ENCODE measurements at regions not wholly inside any gene's neighbourhood (a gene's known extent, or its start where the extent isn't known, plus 50 kb on each side); places are given as distances from the start of the nearest gene placed in this dataset.
"Not testable (repeated sequence)": the region's sequence is repeated elsewhere in the genome, so short reads cannot be mapped to it uniquely, and the experiment has no call there.

- H2AFZ ChIP-seq (ENCODE audit: low read length) = peak overlapping the region; percentile 16; the same call in 1 of the 2 replicates
- peak overlapping the region; percentile 92 for H3K4me2 ChIP-seq (ENCODE audit: low read depth, low read length)
Observed at GRCh38 chr2:13522917-13523821, 806.4 kb downstream of the TRIB2 start.

GRCh38 chr2:13524492-13524891 is 807.8 kb downstream of the TRIB2 start:
- peak overlapping the region; percentile 78 for H3K9ac ChIP-seq (ENCODE audit: low read length)
- peak overlapping the region; percentile 47 for H2AFZ ChIP-seq (ENCODE audit: low read length)
- H3K27ac ChIP-seq (ENCODE audit: low read length) = peak overlapping the region; percentile 97
- peaks cover 35% of the 10 kb centered on the region for H3F3A ChIP-seq (ENCODE audit: insufficient read depth, low read length)
- H4K20me1 ChIP-seq (ENCODE audit: insufficient read depth, low read length) = no peaks in the 10 kb centered on the region
- no peaks in the 10 kb centered on the region for H3K27me3 ChIP-seq (replicated peaks; ENCODE audit: insufficient read depth, low read length)
- H3K4me2 ChIP-seq (ENCODE audit: low read depth, low read length) = peak overlapping the region; percentile 92
- peak; percentile 67 for DNase-seq
- H3K4me1 ChIP-seq (ENCODE audit: low read length) = peaks cover 35% of the 10 kb centered on the region
- 0 out of 2 replicates have a peak, but pooled peaks cover 2% of the 10 kb centered on the region for H3K79me2 ChIP-seq (ENCODE audit: low read length)
- no peaks in the 10 kb centered on the region for H3K36me3 ChIP-seq (replicated peaks; ENCODE audit: insufficient read depth, low read length)
- H3K4me3 ChIP-seq (ENCODE audit: low read length) = peak overlapping the region; percentile 53
- TF ChIP-seq EZH2phosphoT487 (IDR thresholded peaks at IDR 0.05; ENCODE audit: low read length) (no peak), EZH2 (optimal IDR thresholded peaks at IDR 0.05; ENCODE audit: low read depth, low read length) (no peak)
- H3K9me2 ChIP-seq (replicated peaks; ENCODE audit: insufficient read depth, low read length) = no peaks in the 10 kb centered on the region
- no peaks in the 10 kb centered on the region for H3K9me3 ChIP-seq (replicated peaks; ENCODE audit: insufficient read depth, low read length)

More at GRCh38 chr2:13522917-13523821, 806.4 kb downstream of the TRIB2 start:
- Histone ChIP-seq H3K79me2 (ENCODE audit: low read length) (0 out of 2 replicates have a peak, but pooled peaks cover 2% of the 10 kb centered on the region), H3K9me2 (replicated peaks; ENCODE audit: insufficient read depth, low read length) (no peaks in the 10 kb centered on the region), H3K27ac (ENCODE audit: low read length) (peak overlapping the region; percentile 97), H3K4me1 (ENCODE audit: low read length) (peaks cover 35% of the 10 kb centered on the region), H3F3A (ENCODE audit: insufficient read depth, low read length) (peaks cover 35% of the 10 kb centered on the region), H3K36me3 (replicated peaks; ENCODE audit: insufficient read depth, low read length) (no peaks in the 10 kb centered on the region), H3K27me3 (replicated peaks; ENCODE audit: insufficient read depth, low read length) (no peaks in the 10 kb centered on the region), H4K20me1 (ENCODE audit: insufficient read depth, low read length) (no peaks in the 10 kb centered on the region), H3K4me3 (ENCODE audit: low read length) (peak overlapping the region; percentile 53), H3K9ac (ENCODE audit: low read length) (peak overlapping the region; percentile 78), H3K9me3 (replicated peaks; ENCODE audit: insufficient read depth, low read length) (no peaks in the 10 kb centered on the region)
- TF ChIP-seq EZH2phosphoT487 (IDR thresholded peaks at IDR 0.05; ENCODE audit: low read length) (no peak), CTCF (IDR thresholded peaks at IDR 0.05; ENCODE audit: low read length) (peak; percentile 58)
- DNase-seq = peak; percentile 98

GRCh38 chr2:13531735-13532410 is 815.1 kb downstream of the TRIB2 start:
- H4K20me1 ChIP-seq (ENCODE audit: insufficient read depth, low read length); H3K4me3 ChIP-seq (ENCODE audit: low read length); H3K9me2 ChIP-seq (replicated peaks; ENCODE audit: insufficient read depth, low read length); DNase-seq; H3K4me1 ChIP-seq (ENCODE audit: low read length); H3K27me3 ChIP-seq (replicated peaks; ENCODE audit: insufficient read depth, low read length); H3K9me3 ChIP-seq (replicated peaks; ENCODE audit: insufficient read depth, low read length); H3K79me2 ChIP-seq (ENCODE audit: low read length); H3K27ac ChIP-seq (ENCODE audit: low read length); H3K36me3 ChIP-seq (replicated peaks; ENCODE audit: insufficient read depth, low read length); H3F3A ChIP-seq (ENCODE audit: insufficient read depth, low read length); H2AFZ ChIP-seq (ENCODE audit: low read length); H3K9ac ChIP-seq (ENCODE audit: low read length): not testable (repeated sequence)
- peak overlapping the region; percentile 21; the same call in 1 of the 2 replicates for H3K4me2 ChIP-seq (ENCODE audit: low read depth, low read length)

DNA sequence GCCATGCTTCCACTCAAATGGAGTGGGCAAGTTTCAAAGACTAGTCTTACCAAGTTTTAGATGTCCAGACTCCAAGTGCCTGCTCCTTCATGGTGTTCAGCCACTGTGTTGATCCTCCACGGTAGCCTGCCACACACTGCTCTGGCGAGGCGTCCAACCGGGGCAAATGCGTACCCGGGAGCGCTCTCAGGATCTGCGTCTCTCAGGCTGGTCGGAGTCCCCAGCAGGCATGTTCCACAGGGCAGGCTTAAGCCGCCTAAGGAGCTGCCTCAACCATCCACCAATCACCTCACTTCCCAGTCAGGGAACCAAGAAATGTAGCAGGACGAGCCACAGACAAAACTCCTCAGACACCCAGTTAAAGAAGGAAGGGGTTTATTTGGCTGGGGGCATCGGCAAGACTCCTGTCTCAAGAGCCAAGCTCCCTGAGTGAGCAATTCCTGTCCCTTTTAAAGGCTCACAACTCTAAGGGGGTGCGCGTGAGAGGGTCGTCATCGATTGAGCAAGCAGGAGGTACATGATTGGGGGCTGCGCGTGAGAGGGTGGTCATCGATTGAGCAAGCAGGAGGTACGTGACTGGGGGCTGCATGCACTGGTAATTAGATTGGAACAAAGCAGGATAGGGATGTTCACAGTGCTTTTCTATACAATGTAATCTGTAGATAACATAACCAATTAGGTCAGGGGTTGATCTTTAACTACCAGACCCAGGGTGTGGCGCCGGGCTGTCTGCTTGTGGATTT is 816.2 kb downstream of the TRIB2 start:
- not testable (repeated sequence) for H3K9me2 ChIP-seq (replicated peaks; ENCODE audit: insufficient read depth, low read length); H3K9ac ChIP-seq (ENCODE audit: low read length); H3K27me3 ChIP-seq (replicated peaks; ENCODE audit: insufficient read depth, low read length); H2AFZ ChIP-seq (ENCODE audit: low read length); H3K9me3 ChIP-seq (replicated peaks; ENCODE audit: insufficient read depth, low read length); H3F3A ChIP-seq (ENCODE audit: insufficient read depth, low read length); H3K4me1 ChIP-seq (ENCODE audit: low read length); H4K20me1 ChIP-seq (ENCODE audit: insufficient read depth, low read length); H3K4me2 ChIP-seq (ENCODE audit: low read depth, low read length); H3K36me3 ChIP-seq (replicated peaks; ENCODE audit: insufficient read depth, low read length); H3K27ac ChIP-seq (ENCODE audit: low read length); H3K4me3 ChIP-seq (ENCODE audit: low read length); H3K79me2 ChIP-seq (ENCODE audit: low read length); DNase-seq
